ENCODE measurements at regions not wholly inside any gene's neighbourhood (a gene's known extent, or its start where the extent isn't known, plus 50 kb on each side); places are given as distances from the start of the nearest gene placed in this dataset.

DNA sequence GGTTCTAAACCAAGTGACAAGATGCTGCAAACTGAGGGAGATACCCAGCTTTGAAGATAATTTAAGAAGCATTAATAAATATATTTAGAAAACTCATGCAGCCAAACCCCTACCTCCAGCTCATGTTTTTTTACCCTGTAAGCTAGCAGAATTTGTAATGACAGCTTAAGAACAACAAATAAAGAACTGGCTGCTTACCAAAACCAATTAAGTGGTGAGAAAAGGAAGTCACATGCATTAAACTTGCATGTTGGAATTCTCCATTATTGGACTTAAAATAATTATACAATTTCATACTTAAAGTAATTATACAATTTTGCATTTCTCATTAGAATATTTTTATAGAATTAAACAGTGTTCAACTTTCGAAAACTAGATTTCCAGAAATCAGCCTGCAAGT is 75.6 kb upstream of the CNIH3 start:
- Histone ChIP-seq H3K9ac (replicated peaks in 1 of 4; ENCODE audit: extremely low read depth in 1 of 4, low read depth in 3 of 4, low read length in 3 of 4) (no peak overlapping the region), H2AK5ac (ENCODE audit: low read depth, low read length) (no peak overlapping the region), H2BK12ac (ENCODE audit: low read depth, low read length) (no peak overlapping the region), H3K36me3 (ENCODE audit: control insufficient read depth in 2 of 4, insufficient read depth in 4 of 4, low read length in 3 of 4) (no peaks in the 10 kb centered on the region; a peak in 2 of 8 replicates), H4K91ac (replicated peaks; ENCODE audit: insufficient read length, low read length) (no peak overlapping the region), H3K23me2 (ENCODE audit: low read depth, low read length) (no peaks in the 10 kb centered on the region), H3K27me3 (replicated peaks in 1 of 4; ENCODE audit: control insufficient read depth in 3 of 4, extremely low read depth in 1 of 4, insufficient read depth in 3 of 4, low read length in 3 of 4) (no peaks in the 10 kb centered on the region), H2BK20ac (ENCODE audit: low read length) (no peak overlapping the region), H4K20me1 (replicated peaks in 1 of 2; ENCODE audit: control insufficient read depth in 1 of 2, insufficient read depth in 2 of 2, low read length in 2 of 2) (no peaks in the 10 kb centered on the region), H3K79me1 (ENCODE audit: low read depth, low read length) (no peaks in the 10 kb centered on the region), H3K23ac (ENCODE audit: insufficient read length) (no peak overlapping the region), H3K4me1 (replicated peaks in 1 of 4; ENCODE audit: control insufficient read depth in 3 of 4, insufficient read depth in 4 of 4, low read length in 3 of 4) (peaks cover 0 to 4% (median 0%) of the 10 kb centered on the region in 4 experiments; a peak in 1 of 7 replicates), H4K5ac (ENCODE audit: insufficient read length, low read depth, low read length) (no peak overlapping the region), H3K56ac (replicated peaks; ENCODE audit: insufficient read length, low read depth, low read length) (no peak overlapping the region), H3K18ac (ENCODE audit: extremely low read depth, low read length) (no peak overlapping the region), H2BK15ac (ENCODE audit: low read length) (no peak overlapping the region), H3K4ac (replicated peaks; ENCODE audit: insufficient read length, low read depth, low read length) (no peak overlapping the region), H3K4me2 (ENCODE audit: insufficient read depth in 1 of 2, low read depth in 2 of 2, low read length in 2 of 2) (no peak overlapping the region), H3K9me3 (ENCODE audit: insufficient read depth in 2 of 2, low read depth in 1 of 2, low read length in 1 of 2) (peaks cover 0 to 4% of the 10 kb centered on the region in 2 experiments; a peak in 1 of 4 replicates), H2BK120ac (replicated peaks; ENCODE audit: low read depth, low read length) (no peak overlapping the region), H3K79me2 (ENCODE audit: control insufficient read depth in 1 of 2, insufficient read depth in 2 of 2, low read length in 2 of 2) (no peaks in the 10 kb centered on the region), H2AFZ (ENCODE audit: low read length) (no peak overlapping the region), H4K8ac (ENCODE audit: extremely low read depth, insufficient read depth, low read length) (no peak overlapping the region), H3K27ac (ENCODE audit: low read depth, low read length) (no peak overlapping the region), H3K4me3 (ENCODE audit: extremely low read depth in 1 of 4, insufficient read depth in 2 of 4, low read depth in 3 of 4, low read length in 4 of 4) (no peak overlapping the region), H2BK5ac (ENCODE audit: low read depth, low read length) (no peak overlapping the region), H3K14ac (ENCODE audit: insufficient read length) (no peak overlapping the region)
- FAIRE-seq = no peak
- ChIA-PET POLR2A (ENCODE audit: partially characterized antibody) (no interaction called here), CTCF (ENCODE audit: partially characterized antibody) (interaction anchor here (1.0 to 1.9 kb wide), 2 partner anchors 14 to 30 kb away, joined by 3 to 5 read pairs; no protein-coding TSS in a partner anchor)
- DNase-seq (ENCODE audit: low read depth in 1 of 2, low spot score in 2 of 2) = no peak
- 87% methylated on average over 1 of the region's 1 CpG; no CpG with 5 or more reads in 1 of the 2 experiments for WGBS, 2 experiments (ENCODE audit: extremely low coverage in 1 of 2, insufficient coverage in 1 of 2, insufficient read length in 1 of 2, insufficient replicate concordance in 2 of 2, low coverage in 1 of 2, low lambda C conversion rate in 2 of 2, missing lambda C conversion rate in 1 of 2)
- TF ChIP-seq RAD21 (IDR thresholded peaks at IDR 0.05 in 1 of 2, conservative IDR thresholded peaks at IDR 0.05 in 1 of 2; ENCODE audit: low read depth in 2 of 2, low read length in 2 of 2) (no peak), GABPA (IDR thresholded peaks at IDR 0.05; ENCODE audit: borderline replicate concordance, insufficient read depth, low read length) (no peak), CBX5 (IDR thresholded peaks at IDR 0.05; ENCODE audit: low read depth, low read length) (no peak), SIRT6 (IDR thresholded peaks at IDR 0.05; ENCODE audit: low read length) (no peak), PHF8 (conservative IDR thresholded peaks at IDR 0.05; ENCODE audit: low read depth, low read length) (no peak), JUND (IDR thresholded peaks at IDR 0.05; ENCODE audit: low read length) (no peak), TCF12 (IDR thresholded peaks at IDR 0.05; ENCODE audit: low read depth, low read length) (no peak), SUZ12 (IDR thresholded peaks at IDR 0.05; ENCODE audit: low read length) (no peak), HDAC2 (IDR thresholded peaks at IDR 0.05; ENCODE audit: borderline replicate concordance in 1 of 2, low read depth in 2 of 2, low read length in 2 of 2) (no peak), CEBPB (IDR thresholded peaks at IDR 0.05; ENCODE audit: low read depth, low read length) (no peak), RXRA (IDR thresholded peaks at IDR 0.05; ENCODE audit: insufficient read depth, low read depth, low read length) (no peak)
- TF ChIP-seq, protein P1, sequence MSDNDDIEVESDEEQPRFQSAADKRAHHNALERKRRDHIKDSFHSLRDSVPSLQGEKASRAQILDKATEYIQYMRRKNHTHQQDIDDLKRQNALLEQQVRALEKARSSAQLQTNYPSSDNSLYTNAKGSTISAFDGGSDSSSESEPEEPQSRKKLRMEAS (IDR thresholded peaks at IDR 0.05) = no peak

All from H1 (cell line).